Lung (tissue), 11 donors: ENCODE measurements at regions not wholly inside any gene's neighbourhood (a gene's known extent, or its start where the extent isn't known, plus 50 kb on each side); places are given as distances from the start of the nearest gene placed in this dataset.

Experiments used
- ATAC-seq: fragments of 200-7000 bp; cut with Tn5 transposase; one replicate; pipeline ENCODE4 v1.9.1; 2020; ENCODE audit warnings: moderate number of reproducible peaks; ENCODE audit not compliant: insufficient read depth, low FRiP score
- DNase-seq, 3 donors: peaks; one replicate each; pipeline ENCODE4 v3.0.0-alpha.2; 2013 to 2017
- H3K27ac ChIP-seq, 2 donors: one replicate each; pipeline ENCODE4 v1.5.1; 2013; ENCODE audit warnings: mild to moderate bottlenecking in 2 of 2, moderate library complexity in 2 of 2, control low read depth in 1 of 2, inconsistent platforms in 1 of 2, low read depth in 1 of 2, low read length in 1 of 2
- H3K27me3 ChIP-seq, 3 donors: one replicate each; pipeline ENCODE4 v1.5.1; 2013; ENCODE audit warnings: low read length in 2 of 3; ENCODE audit not compliant: control insufficient read depth in 3 of 3, insufficient read depth in 3 of 3
- H3K36me3 ChIP-seq, 4 donors: one replicate each; pipeline ENCODE4 v1.5.1; 2013; ENCODE audit warnings: low read length in 4 of 4, mild to moderate bottlenecking in 1 of 4, moderate library complexity in 1 of 4; ENCODE audit not compliant: control insufficient read depth in 4 of 4, insufficient read depth in 4 of 4
- H3K4me1 ChIP-seq, 5 donors: one replicate each; pipeline ENCODE4 v1.5.1; 2013; ENCODE audit warnings: low read length in 5 of 5, mild to moderate bottlenecking in 2 of 5, moderate library complexity in 1 of 5; ENCODE audit not compliant: control insufficient read depth in 5 of 5, insufficient read depth in 5 of 5
- H3K4me3 ChIP-seq: one replicate; pipeline ENCODE4 v1.5.1; 2013; ENCODE audit warnings: mild to moderate bottlenecking, control low read depth, moderate library complexity
- H3K9ac ChIP-seq, 2 donors: one replicate each; pipeline ENCODE4 v1.5.1; 2013; ENCODE audit warnings: low read length in 2 of 2, control low read depth in 1 of 2; ENCODE audit not compliant: insufficient read depth in 1 of 2
- H3K9me3 ChIP-seq, 4 donors: one replicate each; pipeline ENCODE4 v1.5.1; 2013; ENCODE audit warnings: low read length in 3 of 4, mild to moderate bottlenecking in 1 of 4, moderate library complexity in 1 of 4; ENCODE audit not compliant: control insufficient read depth in 4 of 4, insufficient read depth in 3 of 4
- CTCF ChIP-seq: IDR thresholded peaks from 2 replicates; pipeline ENCODE4 v1.5.1; 2012; ENCODE audit warnings: mild to moderate bottlenecking; ENCODE audit errors: control extremely low read depth, extremely low read depth
- WGBS, 2 donors: extraction: QIAGEN DNeasy Blood & Tissue Kit; methylation state at CpG; one replicate each; pipeline ENCODE4 v1.1.7; 2013; 5-methylcytosine and 5-hydroxymethylcytosine counted together
- donor health status: control.
- donor health status: control.
- donor health status: Bipolar disorder and iron deficiency.
- donor health status: healthy.
- donor health status: DM: yes; HTN: yes; CAD: no.

GRCh38 chr4:177033135-177033534 is 240.4 kb upstream of the VEGFC start:
- DNase-seq (no peak), ATAC-seq (no peak)
- H3K4me1 ChIP-seq: no peaks in the 10 kb centered on the region
- H3K27me3 ChIP-seq: no peaks in the 10 kb centered on the region
- H3K4me3 ChIP-seq: no peak overlapping the region
- 70 to 77% methylated on average over 3 of the region's 3 CpGs for WGBS, 2 donors
- H3K9ac ChIP-seq: no peak overlapping the region
- H3K36me3 ChIP-seq: no peaks in the 10 kb centered on the region
- no peaks in the 10 kb centered on the region for H3K9me3 ChIP-seq
- TF ChIP-seq CTCF: no peak
- H3K27ac ChIP-seq: no peak overlapping the region

DNA sequence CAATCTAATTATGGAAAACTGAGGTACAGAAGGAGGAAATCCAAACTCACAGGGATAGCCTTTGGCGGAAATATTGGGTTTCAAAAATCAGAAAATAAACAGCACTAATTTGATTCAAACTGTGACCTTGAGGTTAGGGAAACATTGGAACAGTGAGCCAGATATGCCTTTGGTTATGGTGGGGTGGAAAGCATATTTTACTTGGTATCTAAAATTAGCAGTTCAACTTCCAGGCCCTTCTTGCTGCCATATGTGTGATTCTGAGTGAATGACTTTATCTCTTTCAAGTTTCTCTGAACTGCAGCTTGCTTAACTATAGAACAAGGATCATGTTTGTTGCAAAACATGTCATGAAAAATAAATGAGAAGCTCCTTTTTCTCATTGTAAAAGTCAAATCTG is 240.9 kb upstream of the VEGFC start:
- Histone ChIP-seq H3K9ac (no peak overlapping the region), H3K4me3 (no peak overlapping the region), H3K9me3 (no peaks in the 10 kb centered on the region), H3K36me3 (no peaks in the 10 kb centered on the region), H3K4me1 (no peaks in the 10 kb centered on the region), H3K27me3 (no peaks in the 10 kb centered on the region), H3K27ac (no peak overlapping the region)
- TF ChIP-seq CTCF: no peak
- ATAC-seq (no peak), DNase-seq (no peak)
- WGBS, 2 donors: 92 to 100% methylated on average over 1 of the region's 1 CpG

DNA sequence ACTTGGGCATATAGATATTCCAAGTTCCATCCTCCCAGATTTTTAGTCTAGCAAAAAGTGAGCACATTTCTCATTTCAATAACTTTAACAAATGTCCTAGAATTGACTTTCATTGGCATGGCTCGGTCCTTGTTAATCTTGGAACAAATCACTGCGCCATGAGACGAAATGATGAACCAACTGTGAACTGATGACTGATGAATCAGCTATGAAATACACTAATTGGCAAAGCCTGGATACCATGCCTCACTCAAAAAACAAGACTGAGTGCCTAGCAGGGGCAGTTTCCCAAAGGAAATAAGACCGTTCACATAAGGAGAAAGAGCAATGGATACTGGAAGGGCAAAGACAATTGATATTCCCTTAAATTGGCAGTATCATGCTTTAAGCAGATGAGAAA is 248.6 kb upstream of the VEGFC start:
- H3K27ac ChIP-seq: no peak overlapping the region
- no peaks in the 10 kb centered on the region for H3K9me3 ChIP-seq
- H3K9ac ChIP-seq: no peak overlapping the region
- 94 to 96% methylated on average over 4 of the region's 4 CpGs for WGBS, 2 donors
- H3K4me1 ChIP-seq: no peaks in the 10 kb centered on the region
- no peaks in the 10 kb centered on the region for H3K36me3 ChIP-seq
- TF ChIP-seq CTCF: no peak
- ATAC-seq (no peak), DNase-seq (no peak)
- no peaks in the 10 kb centered on the region for H3K27me3 ChIP-seq
- no peak overlapping the region for H3K4me3 ChIP-seq

GRCh38 chr4:177047070-177047850 is 254.5 kb upstream of the VEGFC start:
- peak; percentile 88 for ATAC-seq
- no peak overlapping the region for H3K27ac ChIP-seq
- TF ChIP-seq CTCF: peak; percentile 50
- DNase-seq: peak; percentile 75 to 83 (median 79)
- WGBS, 2 donors: 47 to 49% methylated on average over 11 of the region's 11 CpGs
- H3K9ac ChIP-seq: no peak overlapping the region
- H3K4me1 ChIP-seq: peaks cover 0 to 4% (median 0%) of the 10 kb centered on the region in 5 donors
- H3K36me3 ChIP-seq: no peaks in the 10 kb centered on the region
- peaks cover 0 to 2% (median 0%) of the 10 kb centered on the region in 4 donors for H3K9me3 ChIP-seq
- H3K27me3 ChIP-seq: no peaks in the 10 kb centered on the region
- no peak overlapping the region for H3K4me3 ChIP-seq
